Endodermal cell (in vitro differentiated cells): ENCODE measurements at regions not wholly inside any gene's neighbourhood (a gene's known extent, or its start where the extent isn't known, plus 50 kb on each side); places are given as distances from the start of the nearest gene placed in this dataset.

ENCODE experiments used
- DNase-seq: peaks from one replicate; pipeline ENCODE4 v3.0.0-alpha.2; 2017
- H3K27ac ChIP-seq: 2 replicates; pipeline ENCODE4 v1.5.1; 2013; ENCODE audit warnings: mild to moderate bottlenecking, low read depth, low read length, moderate library complexity
- H3K27me3 ChIP-seq: 2 replicates; pipeline ENCODE4 v1.6.1; 2013; ENCODE audit warnings: mild to moderate bottlenecking, low read length, moderate library complexity; ENCODE audit not compliant: insufficient read depth, control insufficient read depth, poor library complexity, severe bottlenecking
- H3K36me3 ChIP-seq: 2 replicates; pipeline ENCODE4 v1.7.0; 2013; ENCODE audit warnings: mild to moderate bottlenecking, low read length, moderate library complexity; ENCODE audit not compliant: control insufficient read depth, insufficient read depth
- H3K4me1 ChIP-seq: one replicate; pipeline ENCODE4 v1.7.0; 2013; ENCODE audit warnings: low read length; ENCODE audit not compliant: control insufficient read depth, insufficient read depth
- H3K4me3 ChIP-seq: 2 replicates; pipeline ENCODE4 v1.5.1; 2013; ENCODE audit warnings: mild to moderate bottlenecking, low read length, moderate library complexity
- H3K9ac ChIP-seq: 2 replicates; pipeline ENCODE4 v1.6.1; 2013; ENCODE audit warnings: mild to moderate bottlenecking, low read length, moderate library complexity; ENCODE audit not compliant: poor library complexity, severe bottlenecking; ENCODE audit errors: extremely low read depth
- H3K9me3 ChIP-seq: 2 replicates; pipeline ENCODE4 v1.6.1; 2013; ENCODE audit warnings: mild to moderate bottlenecking, low read length, moderate library complexity; ENCODE audit not compliant: control insufficient read depth
- H3K27ac Mint-ChIP-seq: 2 replicates; pipeline ENCODE4 v1.8.0; 2020; ENCODE audit warnings: mixed read lengths
- H3K27me3 Mint-ChIP-seq: 2 replicates; pipeline ENCODE4 v1.8.0; 2021; ENCODE audit warnings: mild to moderate bottlenecking, mixed read lengths; ENCODE audit not compliant: insufficient read depth
- H3K36me3 Mint-ChIP-seq: 2 replicates; pipeline ENCODE4 v1.8.0; 2020; ENCODE audit warnings: low read depth, mixed read lengths
- H3K4me1 Mint-ChIP-seq: 2 replicates; pipeline ENCODE4 v1.8.0; 2020; ENCODE audit warnings: mixed read lengths
- H3K4me3 Mint-ChIP-seq: 2 replicates; pipeline ENCODE4 v1.8.0; 2020; ENCODE audit warnings: mild to moderate bottlenecking, moderate library complexity, mixed read lengths
- H3K9me3 Mint-ChIP-seq: 2 replicates; pipeline ENCODE4 v1.8.0; 2020; ENCODE audit warnings: mild to moderate bottlenecking, mixed read lengths
- CTCF ChIP-seq: fragments of 200-600 bp; sonication (generic); conservative IDR thresholded peaks from 2 replicates; pipeline ENCODE4 v1.5.0; 2021; ENCODE audit warnings: antibody characterized with exemption, mild to moderate bottlenecking
- WGBS, 2 experiments: methylation state at CpG; one replicate each; pipeline versions ENCODE4 v1.1.5 to v1.1.7; 2013; ENCODE audit warnings: missing lambda C conversion rate in 2 of 2, mixed read lengths in 1 of 2; ENCODE audit not compliant: insufficient coverage in 1 of 2, insufficient read length in 1 of 2; 5-methylcytosine and 5-hydroxymethylcytosine counted together

- Mint-ChIP-seq H3K4me1 (peaks cover 18% of the 10 kb centered on the region), H3K36me3 (peaks cover 6% of the 10 kb centered on the region), H3K4me3 (no peak overlapping the region), H3K9me3 (peaks cover 10% of the 10 kb centered on the region), H3K27ac (no peak overlapping the region), H3K27me3 (no peaks in the 10 kb centered on the region)
- Histone ChIP-seq H3K27me3 (no peaks in the 10 kb centered on the region), H3K9ac (no peak overlapping the region), H3K36me3 (no peaks in the 10 kb centered on the region), H3K27ac (no peak overlapping the region), H3K4me3 (no peak overlapping the region), H3K4me1 (no peaks in the 10 kb centered on the region), H3K9me3 (peaks cover 9% of the 10 kb centered on the region)
- no peak for TF ChIP-seq CTCF
- DNase-seq: no peak
- 100% methylated on average over 1 of the region's 1 CpG; no CpG with 5 or more reads in 1 of the 2 experiments for WGBS, 2 experiments
Observed at GRCh38 chr1:104624538-104624937, 874.8 kb downstream of the AMY1C start.

GRCh38 chr1:104629589-104629988, 879.9 kb downstream of the AMY1C start:
- Histone ChIP-seq H3K27ac (no peak overlapping the region), H3K4me3 (no peak overlapping the region), H3K4me1 (no peaks in the 10 kb centered on the region), H3K27me3 (no peaks in the 10 kb centered on the region), H3K9ac (no peak overlapping the region), H3K9me3 (no peaks in the 10 kb centered on the region), H3K36me3 (no peaks in the 10 kb centered on the region)
- H3K36me3 Mint-ChIP-seq: no peaks in the 10 kb centered on the region
- no peaks in the 10 kb centered on the region for H3K27me3 Mint-ChIP-seq
- H3K4me3 Mint-ChIP-seq: no peak overlapping the region
- no peaks in the 10 kb centered on the region for H3K9me3 Mint-ChIP-seq
- no peak for TF ChIP-seq CTCF
- no peak overlapping the region for H3K27ac Mint-ChIP-seq
- DNase-seq: no peak
- no peaks in the 10 kb centered on the region for H3K4me1 Mint-ChIP-seq
- 86 to 93% methylated on average over 1 of the region's 1 CpG for WGBS, 2 experiments

- H3K36me3 ChIP-seq: no peaks in the 10 kb centered on the region
- Mint-ChIP-seq H3K27ac (no peak overlapping the region), H3K4me1 (no peaks in the 10 kb centered on the region), H3K36me3 (no peaks in the 10 kb centered on the region), H3K27me3 (no peaks in the 10 kb centered on the region), H3K4me3 (no peak overlapping the region), H3K9me3 (no peaks in the 10 kb centered on the region)
- 92 to 96% methylated on average over 3 to 4 of the region's 5 CpGs for WGBS, 2 experiments
- no peaks in the 10 kb centered on the region for H3K4me1 ChIP-seq
- no peak overlapping the region for H3K9ac ChIP-seq
- H3K9me3 ChIP-seq: no peaks in the 10 kb centered on the region
- H3K4me3 ChIP-seq: no peak overlapping the region
- no peak for TF ChIP-seq CTCF
- no peak overlapping the region for H3K27ac ChIP-seq
- no peaks in the 10 kb centered on the region for H3K27me3 ChIP-seq
- no peak for DNase-seq
Observed at GRCh38 chr1:104630567-104631149, 881.0 kb downstream of the AMY1C start.
